ENCODE measurements at regions not wholly inside any gene's neighbourhood (a gene's known extent, or its start where the extent isn't known, plus 50 kb on each side); places are given as distances from the start of the nearest gene placed in this dataset.

DNA sequence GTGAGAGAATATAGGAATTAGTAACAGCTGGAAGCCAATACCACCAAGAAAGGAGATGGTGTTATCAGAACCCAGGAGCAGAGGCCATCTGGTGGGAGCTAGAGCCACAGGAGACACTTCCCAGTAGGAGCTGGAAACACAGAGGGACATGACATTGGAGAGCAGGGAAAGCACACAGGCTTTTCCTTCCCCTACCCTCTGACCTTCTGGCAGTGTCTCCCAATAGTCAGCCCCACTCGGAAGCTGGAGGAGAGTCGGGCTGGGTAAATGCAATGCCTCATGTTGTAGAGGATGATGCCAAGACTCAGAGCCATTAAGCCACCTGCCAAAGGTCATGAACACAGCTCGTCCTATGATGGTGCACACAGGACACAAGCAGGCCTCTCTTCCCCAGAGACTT is 538.5 kb downstream of the BCL11B start:
- H4K20me1 ChIP-seq (ENCODE audit: insufficient read depth): no peaks in the 10 kb centered on the region
- H3K27me3 ChIP-seq (ENCODE audit: insufficient read depth, low read depth, low read length): no peaks in the 10 kb centered on the region
- H3K9ac ChIP-seq (ENCODE audit: low read length): no peak overlapping the region
- H2AFZ ChIP-seq (ENCODE audit: low read depth, low read length): no peak overlapping the region
- no peaks in the 10 kb centered on the region for H3K9me3 ChIP-seq (ENCODE audit: low read length)
- no peaks in the 10 kb centered on the region for H3K9me2 ChIP-seq (ENCODE audit: insufficient read depth, low read length)
- no peak overlapping the region for H3K4me3 ChIP-seq (ENCODE audit: low read length)
- H3K4me2 ChIP-seq (ENCODE audit: low read length): no peak overlapping the region
- H3K36me3 ChIP-seq (ENCODE audit: insufficient read depth, low read length): no peaks in the 10 kb centered on the region
- H3F3A ChIP-seq (ENCODE audit: insufficient read depth, low read length, poor library complexity, severe bottlenecking): no peaks in the 10 kb centered on the region
- no peak overlapping the region for H3K27ac ChIP-seq (ENCODE audit: low read length)
- TF ChIP-seq SMC3 (conservative IDR thresholded peaks at IDR 0.05; ENCODE audit: poor library complexity) (no peak), EP300 (conservative IDR thresholded peaks at IDR 0.05; ENCODE audit: poor library complexity, severe bottlenecking) (no peak), TAF1 (IDR thresholded peaks at IDR 0.05; ENCODE audit: low read depth) (no peak)
- no peaks in the 10 kb centered on the region for H3K79me2 ChIP-seq (replicated peaks; ENCODE audit: insufficient read depth, low read length)

DNA sequence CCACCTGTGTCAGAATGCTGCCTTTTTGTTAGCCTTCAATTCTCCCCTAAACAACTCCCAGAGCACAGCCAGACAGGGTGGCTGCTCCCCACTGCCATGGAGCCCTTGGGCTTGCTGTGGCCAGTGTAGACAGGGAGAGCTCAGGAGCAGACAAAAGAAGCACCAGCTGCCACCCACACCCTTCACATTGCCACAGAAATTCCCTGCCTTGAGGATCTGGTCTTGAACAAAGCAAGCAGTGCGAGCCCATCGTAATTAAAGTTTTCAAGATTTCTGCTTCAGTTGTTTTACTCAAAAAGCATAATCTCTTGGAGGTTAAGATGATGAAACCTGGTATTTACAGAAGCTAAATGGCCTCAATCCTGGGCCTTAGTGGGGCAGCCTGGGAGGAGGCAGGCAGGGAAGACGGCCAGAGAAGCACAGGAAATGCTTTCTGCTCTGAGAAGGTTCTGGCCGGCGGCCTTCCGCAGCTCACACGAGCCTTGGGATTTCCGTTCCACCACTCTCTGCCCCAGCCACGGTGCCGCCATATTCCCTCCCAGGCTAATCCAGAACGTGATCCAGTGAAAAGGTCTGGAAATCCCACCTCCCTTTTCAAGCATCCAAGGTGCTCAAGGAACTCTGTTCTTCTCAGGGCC is 535.2 kb downstream of the BCL11B start:
- no peak for TF ChIP-seq POLR2AphosphoS5 (IDR thresholded peaks at IDR 0.05)
- TF ChIP-seq, protein P1, sequence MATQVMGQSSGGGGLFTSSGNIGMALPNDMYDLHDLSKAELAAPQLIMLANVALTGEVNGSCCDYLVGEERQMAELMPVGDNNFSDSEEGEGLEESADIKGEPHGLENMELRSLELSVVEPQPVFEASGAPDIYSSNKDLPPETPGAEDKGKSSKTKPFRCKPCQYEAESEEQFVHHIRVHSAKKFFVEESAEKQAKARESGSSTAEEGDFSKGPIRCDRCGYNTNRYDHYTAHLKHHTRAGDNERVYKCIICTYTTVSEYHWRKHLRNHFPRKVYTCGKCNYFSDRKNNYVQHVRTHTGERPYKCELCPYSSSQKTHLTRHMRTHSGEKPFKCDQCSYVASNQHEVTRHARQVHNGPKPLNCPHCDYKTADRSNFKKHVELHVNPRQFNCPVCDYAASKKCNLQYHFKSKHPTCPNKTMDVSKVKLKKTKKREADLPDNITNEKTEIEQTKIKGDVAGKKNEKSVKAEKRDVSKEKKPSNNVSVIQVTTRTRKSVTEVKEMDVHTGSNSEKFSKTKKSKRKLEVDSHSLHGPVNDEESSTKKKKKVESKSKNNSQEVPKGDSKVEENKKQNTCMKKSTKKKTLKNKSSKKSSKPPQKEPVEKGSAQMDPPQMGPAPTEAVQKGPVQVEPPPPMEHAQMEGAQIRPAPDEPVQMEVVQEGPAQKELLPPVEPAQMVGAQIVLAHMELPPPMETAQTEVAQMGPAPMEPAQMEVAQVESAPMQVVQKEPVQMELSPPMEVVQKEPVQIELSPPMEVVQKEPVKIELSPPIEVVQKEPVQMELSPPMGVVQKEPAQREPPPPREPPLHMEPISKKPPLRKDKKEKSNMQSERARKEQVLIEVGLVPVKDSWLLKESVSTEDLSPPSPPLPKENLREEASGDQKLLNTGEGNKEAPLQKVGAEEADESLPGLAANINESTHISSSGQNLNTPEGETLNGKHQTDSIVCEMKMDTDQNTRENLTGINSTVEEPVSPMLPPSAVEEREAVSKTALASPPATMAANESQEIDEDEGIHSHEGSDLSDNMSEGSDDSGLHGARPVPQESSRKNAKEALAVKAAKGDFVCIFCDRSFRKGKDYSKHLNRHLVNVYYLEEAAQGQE (IDR thresholded peaks at IDR 0.05; ENCODE audit: borderline replicate concordance): no peak
- TF ChIP-seq, protein P2, sequence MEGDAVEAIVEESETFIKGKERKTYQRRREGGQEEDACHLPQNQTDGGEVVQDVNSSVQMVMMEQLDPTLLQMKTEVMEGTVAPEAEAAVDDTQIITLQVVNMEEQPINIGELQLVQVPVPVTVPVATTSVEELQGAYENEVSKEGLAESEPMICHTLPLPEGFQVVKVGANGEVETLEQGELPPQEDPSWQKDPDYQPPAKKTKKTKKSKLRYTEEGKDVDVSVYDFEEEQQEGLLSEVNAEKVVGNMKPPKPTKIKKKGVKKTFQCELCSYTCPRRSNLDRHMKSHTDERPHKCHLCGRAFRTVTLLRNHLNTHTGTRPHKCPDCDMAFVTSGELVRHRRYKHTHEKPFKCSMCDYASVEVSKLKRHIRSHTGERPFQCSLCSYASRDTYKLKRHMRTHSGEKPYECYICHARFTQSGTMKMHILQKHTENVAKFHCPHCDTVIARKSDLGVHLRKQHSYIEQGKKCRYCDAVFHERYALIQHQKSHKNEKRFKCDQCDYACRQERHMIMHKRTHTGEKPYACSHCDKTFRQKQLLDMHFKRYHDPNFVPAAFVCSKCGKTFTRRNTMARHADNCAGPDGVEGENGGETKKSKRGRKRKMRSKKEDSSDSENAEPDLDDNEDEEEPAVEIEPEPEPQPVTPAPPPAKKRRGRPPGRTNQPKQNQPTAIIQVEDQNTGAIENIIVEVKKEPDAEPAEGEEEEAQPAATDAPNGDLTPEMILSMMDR (IDR thresholded peaks at IDR 0.05; ENCODE audit: poor library complexity, severe bottlenecking): no peak
- no peak for TF ChIP-seq MXI1 (conservative IDR thresholded peaks at IDR 0.05; ENCODE audit: poor library complexity, severe bottlenecking)
- no peak for TF ChIP-seq SMC3 (conservative IDR thresholded peaks at IDR 0.05; ENCODE audit: poor library complexity)
- TF ChIP-seq EZH2 (IDR thresholded peaks at IDR 0.05; ENCODE audit: borderline replicate concordance, insufficient read depth, low read length, poor library complexity, severe bottlenecking): no peak
- no peak for TF ChIP-seq RAD21 (conservative IDR thresholded peaks at IDR 0.05)
- no peak for TF ChIP-seq EP300 (conservative IDR thresholded peaks at IDR 0.05; ENCODE audit: poor library complexity, severe bottlenecking)
- TF ChIP-seq TAF1 (IDR thresholded peaks at IDR 0.05; ENCODE audit: low read depth): no peak
- H4K20me1 ChIP-seq (ENCODE audit: insufficient read depth): no peaks in the 10 kb centered on the region
- no peaks in the 10 kb centered on the region for H3K27me3 ChIP-seq (ENCODE audit: insufficient read depth, low read depth, low read length)
- H3K4me3 ChIP-seq (ENCODE audit: low read length): no peak overlapping the region
- no peak overlapping the region for H3K9ac ChIP-seq (ENCODE audit: low read length)
- no peaks in the 10 kb centered on the region for H3K9me3 ChIP-seq (ENCODE audit: low read length)
- no peak overlapping the region for H2AFZ ChIP-seq (ENCODE audit: low read depth, low read length)
- H3K27ac ChIP-seq (ENCODE audit: low read length): no peak overlapping the region
- H3K79me2 ChIP-seq (replicated peaks; ENCODE audit: insufficient read depth, low read length): no peaks in the 10 kb centered on the region
- H3K36me3 ChIP-seq (ENCODE audit: insufficient read depth, low read length): no peaks in the 10 kb centered on the region
- H3K4me2 ChIP-seq (ENCODE audit: low read length): no peak overlapping the region
- H3F3A ChIP-seq (ENCODE audit: insufficient read depth, low read length, poor library complexity, severe bottlenecking): no peaks in the 10 kb centered on the region
- H3K9me2 ChIP-seq (ENCODE audit: insufficient read depth, low read length): no peaks in the 10 kb centered on the region

All from neural cell (in vitro differentiated cells).